ENCODE measurements at regions not wholly inside any gene's neighbourhood (a gene's known extent, or its start where the extent isn't known, plus 50 kb on each side); places are given as distances from the start of the nearest gene placed in this dataset.

DNA sequence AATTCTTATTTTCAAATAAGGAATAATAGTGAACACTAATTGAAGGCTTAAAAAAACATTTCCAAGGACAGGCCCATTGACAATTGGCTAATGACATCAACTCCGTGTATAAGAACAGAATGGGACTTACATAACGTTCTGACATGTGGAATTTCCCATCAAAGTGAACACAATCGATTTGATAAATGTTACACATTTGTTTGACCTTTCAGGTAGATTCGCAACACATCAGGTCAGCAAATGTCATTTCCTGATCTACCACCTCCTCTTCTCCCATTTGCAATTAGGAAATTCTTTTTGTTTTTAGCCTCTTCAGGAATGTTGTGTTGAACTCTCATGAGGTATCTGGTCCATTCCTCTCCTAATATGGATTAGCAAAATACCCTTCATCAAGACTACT is 292.9 kb upstream of the SLC14A2 start:
- TF ChIP-seq, protein P1, sequence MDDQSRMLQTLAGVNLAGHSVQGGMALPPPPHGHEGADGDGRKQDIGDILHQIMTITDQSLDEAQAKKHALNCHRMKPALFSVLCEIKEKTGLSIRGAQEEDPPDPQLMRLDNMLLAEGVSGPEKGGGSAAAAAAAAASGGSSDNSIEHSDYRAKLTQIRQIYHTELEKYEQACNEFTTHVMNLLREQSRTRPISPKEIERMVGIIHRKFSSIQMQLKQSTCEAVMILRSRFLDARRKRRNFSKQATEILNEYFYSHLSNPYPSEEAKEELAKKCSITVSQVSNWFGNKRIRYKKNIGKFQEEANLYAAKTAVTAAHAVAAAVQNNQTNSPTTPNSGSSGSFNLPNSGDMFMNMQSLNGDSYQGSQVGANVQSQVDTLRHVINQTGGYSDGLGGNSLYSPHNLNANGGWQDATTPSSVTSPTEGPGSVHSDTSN (IDR thresholded peaks at IDR 0.05): no peak
- TF ChIP-seq, protein P2, sequence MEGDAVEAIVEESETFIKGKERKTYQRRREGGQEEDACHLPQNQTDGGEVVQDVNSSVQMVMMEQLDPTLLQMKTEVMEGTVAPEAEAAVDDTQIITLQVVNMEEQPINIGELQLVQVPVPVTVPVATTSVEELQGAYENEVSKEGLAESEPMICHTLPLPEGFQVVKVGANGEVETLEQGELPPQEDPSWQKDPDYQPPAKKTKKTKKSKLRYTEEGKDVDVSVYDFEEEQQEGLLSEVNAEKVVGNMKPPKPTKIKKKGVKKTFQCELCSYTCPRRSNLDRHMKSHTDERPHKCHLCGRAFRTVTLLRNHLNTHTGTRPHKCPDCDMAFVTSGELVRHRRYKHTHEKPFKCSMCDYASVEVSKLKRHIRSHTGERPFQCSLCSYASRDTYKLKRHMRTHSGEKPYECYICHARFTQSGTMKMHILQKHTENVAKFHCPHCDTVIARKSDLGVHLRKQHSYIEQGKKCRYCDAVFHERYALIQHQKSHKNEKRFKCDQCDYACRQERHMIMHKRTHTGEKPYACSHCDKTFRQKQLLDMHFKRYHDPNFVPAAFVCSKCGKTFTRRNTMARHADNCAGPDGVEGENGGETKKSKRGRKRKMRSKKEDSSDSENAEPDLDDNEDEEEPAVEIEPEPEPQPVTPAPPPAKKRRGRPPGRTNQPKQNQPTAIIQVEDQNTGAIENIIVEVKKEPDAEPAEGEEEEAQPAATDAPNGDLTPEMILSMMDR (IDR thresholded peaks at IDR 0.05): no peak
- TF ChIP-seq EP300 (IDR thresholded peaks at IDR 0.05; ENCODE audit: borderline replicate concordance in 1 of 2, low read depth in 1 of 2, low read length in 1 of 2) (no peak), FOXJ3 (CRISPR knock-in tag; IDR thresholded peaks at IDR 0.05) (no peak), TAF1 (IDR thresholded peaks at IDR 0.05; ENCODE audit: borderline replicate concordance, low read depth, low read length) (no peak), MXI1 (IDR thresholded peaks at IDR 0.05; ENCODE audit: low read depth, low read length) (no peak), POLR2AphosphoS5 (IDR thresholded peaks at IDR 0.05; ENCODE audit: low read depth, low read length) (no peak), GABPA (IDR thresholded peaks at IDR 0.05; ENCODE audit: low read depth) (no peak), SIN3A (IDR thresholded peaks at IDR 0.05; ENCODE audit: borderline replicate concordance, low read depth, low read length) (no peak), CHD2 (IDR thresholded peaks at IDR 0.05; ENCODE audit: low read length, partially characterized antibody) (no peak)
- TF ChIP-seq, protein P3, sequence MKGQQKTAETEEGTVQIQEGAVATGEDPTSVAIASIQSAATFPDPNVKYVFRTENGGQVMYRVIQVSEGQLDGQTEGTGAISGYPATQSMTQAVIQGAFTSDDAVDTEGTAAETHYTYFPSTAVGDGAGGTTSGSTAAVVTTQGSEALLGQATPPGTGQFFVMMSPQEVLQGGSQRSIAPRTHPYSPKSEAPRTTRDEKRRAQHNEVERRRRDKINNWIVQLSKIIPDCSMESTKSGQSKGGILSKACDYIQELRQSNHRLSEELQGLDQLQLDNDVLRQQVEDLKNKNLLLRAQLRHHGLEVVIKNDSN (IDR thresholded peaks at IDR 0.05; ENCODE audit: borderline replicate concordance, low read depth): no peak

Measured in SK-N-SH (cell line).